ENCODE measurements at regions not wholly inside any gene's neighbourhood (a gene's known extent, or its start where the extent isn't known, plus 50 kb on each side); places are given as distances from the start of the nearest gene placed in this dataset.

GRCh38 chr17:36661047-36661666 lies 59.8 kb downstream of the MRM1 start:
- no peak overlapping the region for H3K4me3 ChIP-seq
- intact Hi-C loops (cut with DNase I; ENCODE audit: low total_unique reads) (no loop called here), in situ Hi-C loops (cut with MboI; ENCODE audit: low sequenced_read_pairs in 4 of 4) (loop anchor here in 1 of 4 donors (25.0 kb wide), 1 partner anchor 101 kb away; no protein-coding TSS in a partner anchor)
- H3K4me1 ChIP-seq = no peaks in the 10 kb centered on the region
- no peaks in the 10 kb centered on the region for H3K36me3 ChIP-seq
- TF ChIP-seq, protein P1, sequence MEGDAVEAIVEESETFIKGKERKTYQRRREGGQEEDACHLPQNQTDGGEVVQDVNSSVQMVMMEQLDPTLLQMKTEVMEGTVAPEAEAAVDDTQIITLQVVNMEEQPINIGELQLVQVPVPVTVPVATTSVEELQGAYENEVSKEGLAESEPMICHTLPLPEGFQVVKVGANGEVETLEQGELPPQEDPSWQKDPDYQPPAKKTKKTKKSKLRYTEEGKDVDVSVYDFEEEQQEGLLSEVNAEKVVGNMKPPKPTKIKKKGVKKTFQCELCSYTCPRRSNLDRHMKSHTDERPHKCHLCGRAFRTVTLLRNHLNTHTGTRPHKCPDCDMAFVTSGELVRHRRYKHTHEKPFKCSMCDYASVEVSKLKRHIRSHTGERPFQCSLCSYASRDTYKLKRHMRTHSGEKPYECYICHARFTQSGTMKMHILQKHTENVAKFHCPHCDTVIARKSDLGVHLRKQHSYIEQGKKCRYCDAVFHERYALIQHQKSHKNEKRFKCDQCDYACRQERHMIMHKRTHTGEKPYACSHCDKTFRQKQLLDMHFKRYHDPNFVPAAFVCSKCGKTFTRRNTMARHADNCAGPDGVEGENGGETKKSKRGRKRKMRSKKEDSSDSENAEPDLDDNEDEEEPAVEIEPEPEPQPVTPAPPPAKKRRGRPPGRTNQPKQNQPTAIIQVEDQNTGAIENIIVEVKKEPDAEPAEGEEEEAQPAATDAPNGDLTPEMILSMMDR (IDR thresholded peaks at IDR 0.05 in 4 of 5, conservative IDR thresholded peaks at IDR 0.05 in 1 of 5) = no peak
- no peak for TF ChIP-seq POLR2A (IDR thresholded peaks at IDR 0.05)
- DNase-seq (no peak), ATAC-seq (no peak)
- peaks cover 33 to 50% (median 36%) of the 10 kb centered on the region in 3 donors for H3K27me3 ChIP-seq
- no peak overlapping the region for H3K27ac ChIP-seq
- H3K9me3 ChIP-seq = no peaks in the 10 kb centered on the region

DNA sequence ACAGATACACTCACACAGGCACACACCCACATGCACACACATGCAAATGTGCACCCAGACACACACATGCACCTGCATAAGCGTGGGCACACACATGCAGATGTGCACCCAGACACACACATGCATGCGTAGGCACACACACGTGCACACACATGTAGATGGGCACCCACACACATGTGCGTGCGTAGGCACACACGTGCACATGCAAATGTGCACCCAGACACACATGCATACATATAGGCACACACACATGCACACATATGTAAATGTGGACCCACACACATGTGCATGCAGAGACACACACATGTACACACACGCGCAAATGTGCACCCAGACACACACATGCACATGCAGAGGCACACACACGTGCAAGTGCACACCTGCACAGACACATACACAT lies 60.3 kb downstream of the MRM1 start:
- Histone ChIP-seq H3K4me1 (no peaks in the 10 kb centered on the region), H3K27me3 (peaks cover 31 to 45% (median 31%) of the 10 kb centered on the region in 3 donors), H3K4me3 (no peak overlapping the region), H3K27ac (no peak overlapping the region), H3K9me3 (no peaks in the 10 kb centered on the region), H3K36me3 (no peaks in the 10 kb centered on the region)
- in situ Hi-C loops (cut with MboI; ENCODE audit: low sequenced_read_pairs in 4 of 4) (loop anchor here in 1 of 4 donors (25.0 kb wide), 1 partner anchor 101 kb away; no protein-coding TSS in a partner anchor), intact Hi-C loops (cut with DNase I; ENCODE audit: low total_unique reads) (no loop called here)
- DNase-seq (no peak), ATAC-seq (no peak)
- TF ChIP-seq, protein P1 (IDR thresholded peaks at IDR 0.05 in 4 of 5, conservative IDR thresholded peaks at IDR 0.05 in 1 of 5) = no peak
- TF ChIP-seq POLR2A (IDR thresholded peaks at IDR 0.05) = no peak

GRCh38 chr17:36665417-36665816 lies 64.0 kb downstream of the MRM1 start:
- peaks cover 0 to 15% (median 3%) of the 10 kb centered on the region in 3 donors for H3K27me3 ChIP-seq
- in situ Hi-C loops (cut with MboI; ENCODE audit: low sequenced_read_pairs in 4 of 4) = loop anchor here in 1 of 4 donors (25.0 kb wide), 1 partner anchor 97 kb away; no protein-coding TSS in a partner anchor

DNA sequence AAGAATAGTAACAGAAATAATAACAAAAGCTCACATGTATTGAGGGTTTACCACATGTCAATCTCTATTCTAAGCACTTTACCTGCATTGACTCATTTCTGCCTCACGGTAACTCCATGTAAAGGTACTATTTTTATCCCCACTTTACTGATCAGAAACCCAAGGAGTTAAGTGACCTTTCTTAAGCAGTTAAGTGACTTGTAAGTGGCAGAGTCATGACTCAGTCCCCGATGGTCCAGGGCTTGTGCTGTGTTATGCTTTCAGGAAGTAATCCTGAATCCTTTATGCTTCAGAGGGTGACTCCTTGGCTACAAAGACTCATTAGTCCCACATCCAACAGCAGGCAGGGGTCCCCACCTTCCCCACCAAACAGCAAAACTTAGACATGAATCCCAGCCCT lies 66.5 kb downstream of the MRM1 start:
- H3K4me3 ChIP-seq = no peak overlapping the region
- ATAC-seq (no peak), DNase-seq (no peak)
- H3K4me1 ChIP-seq = no peaks in the 10 kb centered on the region
- TF ChIP-seq, protein P1 (IDR thresholded peaks at IDR 0.05 in 4 of 5, conservative IDR thresholded peaks at IDR 0.05 in 1 of 5) = no peak
- TF ChIP-seq POLR2A (IDR thresholded peaks at IDR 0.05) = no peak
- H3K27me3 ChIP-seq = peaks cover 0 to under 1% (median 0%) of the 10 kb centered on the region in 3 donors
- H3K27ac ChIP-seq = no peak overlapping the region
- intact Hi-C loops (cut with DNase I; ENCODE audit: low total_unique reads) (no loop called here), in situ Hi-C loops (cut with MboI; ENCODE audit: low sequenced_read_pairs in 4 of 4) (loop anchor here in 1 of 4 donors (25.0 kb wide), 1 partner anchor 94 kb away; no protein-coding TSS in a partner anchor)
- no peaks in the 10 kb centered on the region for H3K36me3 ChIP-seq
- no peaks in the 10 kb centered on the region for H3K9me3 ChIP-seq

More at GRCh38 chr17:36665417-36665816, 64.0 kb downstream of the MRM1 start:
- TF ChIP-seq, protein P1 (IDR thresholded peaks at IDR 0.05 in 4 of 5, conservative IDR thresholded peaks at IDR 0.05 in 1 of 5) = no peak
- TF ChIP-seq POLR2A (IDR thresholded peaks at IDR 0.05) = no peak
- Histone ChIP-seq H3K4me1 (no peaks in the 10 kb centered on the region), H3K27ac (no peak overlapping the region), H3K9me3 (no peaks in the 10 kb centered on the region), H3K36me3 (no peaks in the 10 kb centered on the region), H3K4me3 (no peak overlapping the region)
- intact Hi-C loops (cut with DNase I; ENCODE audit: low total_unique reads) = no loop called here
- ATAC-seq (no peak), DNase-seq (no peak)
